HG03060 (cell line): ENCODE measurements at regions not wholly inside any gene's neighbourhood (a gene's known extent, or its start where the extent isn't known, plus 50 kb on each side); places are given as distances from the start of the nearest gene placed in this dataset.

Experiments
- ATAC-seq: cut with Tn5 transposase; IDR thresholded peaks from one replicate; pipeline ENCODE4 v1.9.1; 2021; ENCODE audit warnings: low read depth, moderate number of reproducible peaks; ENCODE audit not compliant: unreplicated experiment

- no peak for ATAC-seq
Measured at GRCh38 chr15:31486506-31486905, 159.9 kb downstream of the KLF13 start.

GRCh38 chr15:31486906-31487695, 160.5 kb downstream of the KLF13 start:
- no peak for ATAC-seq

- no peak for ATAC-seq
Measured at GRCh38 chr15:31487811-31488436, 161.3 kb downstream of the KLF13 start.

- no peak for ATAC-seq
Measured at GRCh38 chr15:31488437-31489204, 162.0 kb downstream of the KLF13 start.

- no peak for ATAC-seq
Measured at GRCh38 chr15:31489281-31489680, 162.6 kb downstream of the KLF13 start.

GRCh38 chr15:31489801-31490646, 163.4 kb downstream of the KLF13 start:
- ATAC-seq, result no peak

GRCh38 chr15:31494786-31495185, 168.2 kb downstream of the KLF13 start:
- no peak for ATAC-seq

GRCh38 chr15:31495281-31495680, 168.6 kb downstream of the KLF13 start:
- no peak for ATAC-seq

GRCh38 chr15:31497838-31498237, 171.2 kb downstream of the KLF13 start:
- ATAC-seq, result no peak

GRCh38 chr15:31498329-31498728, 171.7 kb downstream of the KLF13 start:
- ATAC-seq, result no peak

- no peak for ATAC-seq
Measured at GRCh38 chr15:31498756-31499155, 172.1 kb downstream of the KLF13 start.

GRCh38 chr15:31499236-31499952, 172.8 kb downstream of the KLF13 start:
- ATAC-seq, result no peak

GRCh38 chr15:31499953-31500765, 173.5 kb downstream of the KLF13 start:
- no peak for ATAC-seq

GRCh38 chr15:31500766-31501449, 174.3 kb downstream of the KLF13 start:
- no peak for ATAC-seq

GRCh38 chr15:31501536-31502157, 175.0 kb downstream of the KLF13 start:
- ATAC-seq, result no peak

- ATAC-seq, result no peak
Measured at GRCh38 chr15:31502541-31503229, 176.1 kb downstream of the KLF13 start.

GRCh38 chr15:31503256-31503655, 176.6 kb downstream of the KLF13 start:
- ATAC-seq, result no peak
